ENCODE measurements at regions not wholly inside any gene's neighbourhood (a gene's known extent, or its start where the extent isn't known, plus 50 kb on each side); places are given as distances from the start of the nearest gene placed in this dataset.

- TF ChIP-seq CTCF (IDR thresholded peaks at IDR 0.05): no peak
- TF ChIP-seq ZFX (IDR thresholded peaks at IDR 0.05; ENCODE audit: borderline replicate concordance): no peak
Measured at GRCh38 chr14:38839694-38840365, 263.2 kb downstream of the SEC23A start.

Data from 22Rv1 (cell line).